HG03439 (cell line): ENCODE measurements at regions not wholly inside any gene's neighbourhood (a gene's known extent, or its start where the extent isn't known, plus 50 kb on each side); places are given as distances from the start of the nearest gene placed in this dataset.
"Not testable (repeated sequence)": the region's sequence is repeated elsewhere in the genome, so short reads cannot be mapped to it uniquely, and the experiment has no call there.

ENCODE experiments used
- ATAC-seq: cut with Tn5 transposase; IDR thresholded peaks from one replicate; pipeline ENCODE4 v1.9.1; 2021; ENCODE audit warnings: mild to moderate bottlenecking, moderate library complexity; ENCODE audit not compliant: unreplicated experiment

- no peak for ATAC-seq
These were observed 347.7 kb upstream of the FLRT2 start for GRCh38 chr14:85182282-85182681.

- ATAC-seq = no peak
These were observed 343.9 kb upstream of the FLRT2 start for GRCh38 chr14:85186082-85186481.

DNA sequence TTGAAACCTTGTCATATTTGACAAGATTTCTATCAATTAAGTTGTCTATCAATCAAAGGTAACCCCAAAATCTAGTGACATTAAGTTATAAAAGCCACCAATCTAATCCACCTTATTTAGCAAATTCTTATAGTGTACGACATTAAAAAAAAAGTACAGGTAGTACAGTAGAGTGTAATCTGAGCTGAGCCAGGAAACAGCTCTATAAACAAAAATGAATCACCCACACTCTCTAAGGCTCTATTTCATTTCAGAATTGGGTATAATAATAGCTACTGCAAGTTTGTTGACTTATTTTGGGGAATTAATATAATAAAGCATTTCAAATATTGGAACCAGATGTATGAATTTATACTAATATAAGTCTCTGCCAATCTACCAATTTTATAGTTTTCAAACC, 342.4 kb upstream of the FLRT2 start:
- no peak for ATAC-seq

- ATAC-seq = no peak
These were observed 341.1 kb upstream of the FLRT2 start for GRCh38 chr14:85188836-85189235.

- ATAC-seq = not testable (repeated sequence)
These were observed 340.7 kb upstream of the FLRT2 start for GRCh38 chr14:85189253-85189652.

DNA sequence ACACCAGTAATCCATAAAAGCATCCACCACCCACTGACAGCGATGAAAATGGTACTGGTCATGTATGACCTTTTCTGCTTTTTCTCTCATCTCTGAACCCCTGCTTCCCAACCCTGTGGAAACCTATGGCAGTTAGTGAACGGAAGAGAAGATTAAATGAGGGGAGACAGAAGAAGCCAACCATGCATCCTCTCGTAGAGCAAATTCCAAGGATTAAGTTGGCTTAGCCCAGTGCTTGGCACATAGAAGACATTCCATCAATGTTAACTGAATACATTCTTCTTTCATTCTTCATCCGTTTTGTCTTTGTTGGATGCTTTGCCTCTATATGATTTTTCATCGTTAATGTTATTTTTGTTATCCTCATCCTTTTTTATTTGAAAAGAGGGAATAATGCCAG, 339.7 kb upstream of the FLRT2 start:
- ATAC-seq = no peak

DNA sequence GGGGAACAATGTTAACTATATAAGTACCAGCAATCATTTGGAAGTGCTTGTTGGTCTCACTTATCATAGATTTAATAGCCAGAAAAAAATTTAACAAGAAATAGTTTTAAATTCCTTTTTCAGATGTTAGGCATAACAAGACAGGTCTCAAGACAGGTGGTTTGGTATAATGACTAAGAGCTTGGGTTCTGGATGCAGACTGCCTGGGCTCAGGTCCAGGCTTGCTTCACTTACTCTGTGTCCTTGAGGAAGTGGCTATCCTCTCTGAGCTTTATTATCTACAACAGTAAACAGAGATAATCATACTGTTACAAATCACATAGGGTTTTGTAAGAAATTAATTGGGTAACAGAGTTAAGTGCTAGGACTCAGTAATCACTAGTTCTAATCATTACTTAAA, 338.0 kb upstream of the FLRT2 start:
- ATAC-seq = no peak

GRCh38 chr14:85195872-85196477, 334.0 kb upstream of the FLRT2 start:
- no peak for ATAC-seq

DNA sequence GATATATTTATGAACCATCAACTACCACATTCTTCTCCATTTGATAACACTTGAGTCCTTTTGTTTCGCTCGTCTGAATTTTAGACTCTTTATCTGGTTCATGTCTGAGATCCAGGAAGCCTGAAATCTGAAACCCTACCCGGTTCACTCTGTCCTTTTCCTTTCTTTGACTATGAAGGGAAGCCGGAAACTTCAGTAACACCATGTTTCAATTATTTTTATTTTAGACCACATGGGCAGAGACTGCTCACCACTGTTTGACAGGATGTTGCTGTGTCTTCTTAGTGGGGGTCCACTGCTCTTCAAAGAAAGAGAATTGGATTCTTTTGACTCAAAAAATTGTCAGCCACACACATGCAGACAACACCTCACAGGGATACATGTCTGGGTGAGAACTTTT, 331.9 kb upstream of the FLRT2 start:
- no peak for ATAC-seq

- no peak for ATAC-seq
These were observed 324.1 kb upstream of the FLRT2 start for GRCh38 chr14:85205875-85206274.

DNA sequence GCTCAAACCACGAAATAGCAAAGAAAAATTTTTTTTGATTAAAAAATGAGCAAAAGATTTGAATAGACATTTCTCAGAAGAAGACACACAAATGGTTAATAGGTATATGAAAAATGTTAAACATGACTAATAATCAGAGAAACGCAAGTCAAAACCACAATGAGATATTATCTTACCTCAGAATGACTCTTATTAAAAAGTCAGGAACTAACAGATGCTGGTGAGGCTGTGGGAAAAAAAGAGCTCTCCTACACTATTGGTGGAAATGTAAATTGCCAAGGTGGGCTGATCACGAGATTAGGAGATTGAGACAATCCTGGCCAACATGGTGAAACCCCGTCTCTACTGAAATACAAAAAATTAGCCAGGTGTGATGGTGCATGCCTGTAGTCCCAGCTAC, 315.5 kb upstream of the FLRT2 start:
- no peak for ATAC-seq

- no peak for ATAC-seq
These were observed 312.5 kb upstream of the FLRT2 start for GRCh38 chr14:85217412-85217811.

GRCh38 chr14:85218982-85219381, 311.0 kb upstream of the FLRT2 start:
- ATAC-seq = no peak

DNA sequence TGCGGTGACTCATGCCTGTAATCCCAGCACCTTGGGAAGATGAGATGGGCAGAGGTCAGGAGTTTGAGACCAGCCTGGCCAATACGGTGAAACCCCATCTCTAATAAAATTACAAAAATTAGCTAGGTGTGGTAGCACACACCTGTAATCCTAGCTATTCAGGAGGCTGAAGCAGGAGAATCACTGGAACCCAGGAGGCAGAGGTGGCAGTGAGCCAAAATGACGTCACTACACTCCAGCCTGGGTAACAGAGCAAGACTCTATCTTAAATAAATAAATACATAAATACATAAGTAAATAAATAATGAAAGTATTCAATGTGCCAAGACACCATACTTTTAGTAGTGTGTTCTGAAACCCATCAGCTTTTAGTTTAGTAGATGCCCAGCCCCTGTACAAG, 308.1 kb upstream of the FLRT2 start:
- no peak for ATAC-seq

- ATAC-seq = no peak
These were observed 307.6 kb upstream of the FLRT2 start for GRCh38 chr14:85222341-85222740.

- ATAC-seq = no peak
These were observed 306.3 kb upstream of the FLRT2 start for GRCh38 chr14:85223667-85224066.

- no peak for ATAC-seq
These were observed 305.7 kb upstream of the FLRT2 start for GRCh38 chr14:85224241-85224640.

DNA sequence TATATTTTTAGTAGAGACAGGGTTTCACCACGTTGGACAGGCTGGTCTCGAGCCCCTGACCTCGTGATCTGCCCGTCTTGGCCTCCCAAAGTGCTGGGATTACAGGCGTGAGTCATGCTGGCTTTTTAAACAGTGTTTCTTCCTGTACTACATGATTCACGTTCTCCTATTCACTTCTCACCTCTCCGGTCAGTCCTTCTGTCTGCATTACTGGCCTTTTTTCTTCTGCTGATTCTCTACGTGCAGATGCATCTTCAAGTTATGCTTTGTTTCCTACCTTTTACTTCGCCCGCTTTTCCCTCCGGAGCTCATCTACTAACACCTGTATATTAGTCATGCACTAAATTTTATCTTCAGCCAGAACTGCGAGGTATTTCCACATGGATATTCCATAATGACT, 296.2 kb upstream of the FLRT2 start:
- no peak for ATAC-seq

GRCh38 chr14:85234156-85235025, 295.6 kb upstream of the FLRT2 start:
- no peak for ATAC-seq

DNA sequence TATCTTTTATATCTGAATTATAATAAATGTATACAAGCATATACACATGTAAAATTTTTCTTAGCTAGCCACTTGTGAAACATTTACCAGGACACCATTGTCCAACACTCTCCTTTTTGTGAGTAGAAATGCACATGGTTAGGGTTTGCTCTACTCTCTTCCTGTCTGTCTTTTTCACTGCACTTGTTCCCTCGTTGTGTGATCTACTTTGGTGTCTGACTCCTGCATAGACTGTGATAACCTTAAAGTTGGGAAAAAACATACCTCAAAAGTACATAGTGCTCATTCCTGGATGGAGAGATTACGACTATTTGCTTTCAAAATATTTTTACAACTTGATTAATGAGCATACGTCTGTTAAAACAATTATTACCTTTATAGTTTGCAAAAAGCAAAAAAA, 294.1 kb upstream of the FLRT2 start:
- ATAC-seq = no peak

GRCh38 chr14:85236296-85236695, 293.6 kb upstream of the FLRT2 start:
- no peak for ATAC-seq

- no peak for ATAC-seq
These were observed 290.2 kb upstream of the FLRT2 start for GRCh38 chr14:85239791-85240190.
